ENCODE measurements at regions not wholly inside any gene's neighbourhood (a gene's known extent, or its start where the extent isn't known, plus 50 kb on each side); places are given as distances from the start of the nearest gene placed in this dataset.

GRCh38 chr7:94792241-94792640 lies 115.2 kb upstream of the PPP1R9A start:
- no peak for TF ChIP-seq CTCF (IDR thresholded peaks at IDR 0.05)
- TF ChIP-seq POLR2A (IDR thresholded peaks at IDR 0.05), result no peak
